ENCODE measurements at regions not wholly inside any gene's neighbourhood (a gene's known extent, or its start where the extent isn't known, plus 50 kb on each side); places are given as distances from the start of the nearest gene placed in this dataset.

DNA sequence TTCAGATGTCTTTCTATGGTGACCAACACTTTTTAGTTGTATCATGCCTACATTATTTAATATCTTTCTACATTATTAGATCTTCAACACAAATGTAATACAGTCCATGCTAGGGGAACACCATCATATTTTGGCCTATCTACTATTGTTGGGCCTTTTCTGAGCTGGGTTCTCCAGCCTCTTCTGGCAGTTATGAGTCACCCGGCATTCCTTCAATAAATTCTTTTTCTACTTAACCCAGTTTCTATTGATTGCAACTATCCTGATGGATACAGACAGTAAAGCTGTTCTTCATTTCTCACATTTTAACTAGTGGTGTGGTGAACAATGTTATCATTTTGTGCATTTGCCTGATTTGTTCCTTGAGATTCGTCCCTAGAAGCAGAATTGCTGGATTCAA lies 529.3 kb downstream of the BNC2 start:
- no peak for TF ChIP-seq CTCF (IDR thresholded peaks at IDR 0.05; ENCODE audit: low read depth, low read length, poor library complexity, severe bottlenecking)
- TF ChIP-seq EZH2phosphoT487 (IDR thresholded peaks at IDR 0.05; ENCODE audit: borderline replicate concordance, low read length) = no peak
